Tibial nerve (tissue), 3 donors: ENCODE measurements at regions not wholly inside any gene's neighbourhood (a gene's known extent, or its start where the extent isn't known, plus 50 kb on each side); places are given as distances from the start of the nearest gene placed in this dataset.

ENCODE experiments used
- POLR2A ChIP-seq, 2 donors: fragments of 450-650 bp; IDR thresholded peaks; one replicate each; pipeline ENCODE4 v1.6.1; 2017; ENCODE audit warnings: antibody characterized with exemption in 2 of 2, mild to moderate bottlenecking in 2 of 2, moderate library complexity in 2 of 2
- TF ChIP-seq, protein P1 (sequence below), 5 experiments: fragments of 200-600 bp in 3 of 5; fragments of 450-650 bp in 2 of 5; sonication (generic) in 3 of 5; IDR thresholded peaks; one replicate each; pipeline ENCODE4 v1.5.1; 2016 to 2019; ENCODE audit warnings: antibody characterized with exemption in 5 of 5, mild to moderate bottlenecking in 3 of 5, moderate library complexity in 2 of 5

DNA sequence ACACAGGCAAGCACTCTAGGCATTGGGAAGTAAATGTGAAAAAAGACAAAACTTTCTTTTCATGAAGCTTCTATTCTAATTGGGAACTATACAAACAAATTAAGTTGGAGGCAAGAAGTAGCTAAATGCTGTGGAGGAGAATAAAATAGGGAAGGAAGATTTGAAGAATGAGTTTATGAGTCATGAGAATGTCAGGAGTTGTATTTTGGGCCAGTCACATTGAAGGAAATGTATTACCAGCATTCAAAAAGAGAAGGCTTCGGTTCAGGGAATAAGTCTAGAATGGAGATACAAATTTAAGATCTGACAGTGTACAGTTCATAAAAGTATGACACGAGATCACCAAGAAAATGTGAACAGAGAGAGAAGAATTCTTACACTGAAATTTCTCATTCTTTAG, 666.5 kb downstream of the ADCYAP1 start:
- TF ChIP-seq, protein P1, sequence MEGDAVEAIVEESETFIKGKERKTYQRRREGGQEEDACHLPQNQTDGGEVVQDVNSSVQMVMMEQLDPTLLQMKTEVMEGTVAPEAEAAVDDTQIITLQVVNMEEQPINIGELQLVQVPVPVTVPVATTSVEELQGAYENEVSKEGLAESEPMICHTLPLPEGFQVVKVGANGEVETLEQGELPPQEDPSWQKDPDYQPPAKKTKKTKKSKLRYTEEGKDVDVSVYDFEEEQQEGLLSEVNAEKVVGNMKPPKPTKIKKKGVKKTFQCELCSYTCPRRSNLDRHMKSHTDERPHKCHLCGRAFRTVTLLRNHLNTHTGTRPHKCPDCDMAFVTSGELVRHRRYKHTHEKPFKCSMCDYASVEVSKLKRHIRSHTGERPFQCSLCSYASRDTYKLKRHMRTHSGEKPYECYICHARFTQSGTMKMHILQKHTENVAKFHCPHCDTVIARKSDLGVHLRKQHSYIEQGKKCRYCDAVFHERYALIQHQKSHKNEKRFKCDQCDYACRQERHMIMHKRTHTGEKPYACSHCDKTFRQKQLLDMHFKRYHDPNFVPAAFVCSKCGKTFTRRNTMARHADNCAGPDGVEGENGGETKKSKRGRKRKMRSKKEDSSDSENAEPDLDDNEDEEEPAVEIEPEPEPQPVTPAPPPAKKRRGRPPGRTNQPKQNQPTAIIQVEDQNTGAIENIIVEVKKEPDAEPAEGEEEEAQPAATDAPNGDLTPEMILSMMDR (IDR thresholded peaks at IDR 0.05): no peak
- no peak for TF ChIP-seq POLR2A (IDR thresholded peaks at IDR 0.05)
